GM23338 (cell line): ENCODE measurements at regions not wholly inside any gene's neighbourhood (a gene's known extent, or its start where the extent isn't known, plus 50 kb on each side); places are given as distances from the start of the nearest gene placed in this dataset.

Experiments
- ATAC-seq: fragments of 200-7000 bp; cut with Tn5 transposase; 3 replicates; pipeline ENCODE4 v1.9.1; 2020
- DNase-seq: peaks from one replicate; pipeline ENCODE4 v3.0.0-alpha.2; 2015; ENCODE audit warnings: low spot score
- H2AFZ ChIP-seq: fragments of 200-600 bp; sonication (generic); 2 replicates; pipeline ENCODE4 v1.8.0; 2016; ENCODE audit warnings: antibody characterized with exemption, mild to moderate bottlenecking, moderate library complexity
- H3F3A ChIP-seq: fragments of 200-600 bp; sonication (generic); replicated peaks from 2 replicates; pipeline ENCODE4 v1.8.0; 2017; ENCODE audit warnings: antibody characterized with exemption, mixed run types, low read depth
- H3K27ac ChIP-seq: fragments of 200-600 bp; sonication (generic); 2 replicates; pipeline ENCODE4 v1.6.1; 2016; ENCODE audit warnings: low read depth
- H3K27me3 ChIP-seq: fragments of 200-600 bp; sonication (generic); 2 replicates; pipeline ENCODE4 v1.8.0; 2016; ENCODE audit warnings: mild to moderate bottlenecking, mixed run types, moderate library complexity; ENCODE audit not compliant: insufficient read depth
- H3K36me3 ChIP-seq: fragments of 200-600 bp; sonication (generic); 2 replicates; pipeline ENCODE4 v1.8.0; 2016; ENCODE audit warnings: mild to moderate bottlenecking; ENCODE audit not compliant: insufficient read depth
- H3K4me1 ChIP-seq: fragments of 200-600 bp; sonication (generic); 2 replicates; pipeline ENCODE4 v1.8.0; 2016; ENCODE audit warnings: mild to moderate bottlenecking, moderate library complexity; ENCODE audit not compliant: insufficient read depth
- H3K4me2 ChIP-seq: fragments of 200-600 bp; sonication (generic); 2 replicates; pipeline ENCODE4 v1.7.1; 2017; ENCODE audit warnings: mixed run types
- H3K4me3 ChIP-seq: fragments of 200-600 bp; sonication (generic); 2 replicates; pipeline ENCODE4 v1.6.1; 2016; ENCODE audit warnings: mixed run types
- H3K79me2 ChIP-seq: fragments of 200-600 bp; sonication (generic); replicated peaks from 2 replicates; pipeline ENCODE4 v1.8.0; 2017; ENCODE audit warnings: mild to moderate bottlenecking; ENCODE audit not compliant: insufficient read depth
- H3K9me2 ChIP-seq: fragments of 200-600 bp; sonication (generic); 2 replicates; pipeline ENCODE4 v1.8.0; 2017; ENCODE audit not compliant: insufficient read depth
- H4K20me1 ChIP-seq: fragments of 200-600 bp; sonication (generic); replicated peaks from 2 replicates; pipeline ENCODE4 v1.8.0; 2017; ENCODE audit warnings: mild to moderate bottlenecking; ENCODE audit not compliant: insufficient read depth
- H3K27ac Mint-ChIP-seq: 2 replicates; pipeline ENCODE4 v1.8.0; 2020; ENCODE audit warnings: inconsistent platforms, mild to moderate bottlenecking, moderate library complexity, mixed read lengths
- H3K27me3 Mint-ChIP-seq: 3 replicates; pipeline ENCODE4 v1.8.0; 2022; ENCODE audit warnings: low read depth, mild to moderate bottlenecking, moderate library complexity, mixed read lengths, inconsistent platforms; ENCODE audit not compliant: insufficient read depth, poor library complexity
- H3K36me3 Mint-ChIP-seq: 3 replicates; pipeline ENCODE4 v1.8.0; 2021; ENCODE audit warnings: low read depth, mild to moderate bottlenecking, inconsistent platforms, moderate library complexity, mixed read lengths
- H3K4me1 Mint-ChIP-seq: 3 replicates; pipeline ENCODE4 v1.8.0; 2020; ENCODE audit warnings: mild to moderate bottlenecking, inconsistent platforms, mixed read lengths
- H3K4me3 Mint-ChIP-seq: 3 replicates; pipeline ENCODE4 v1.8.0; 2021; ENCODE audit warnings: moderate library complexity, mild to moderate bottlenecking, inconsistent platforms, mixed read lengths
- H3K9me3 Mint-ChIP-seq: 3 replicates; pipeline ENCODE4 v1.8.0; 2020; ENCODE audit warnings: moderate library complexity, mild to moderate bottlenecking, inconsistent platforms, mixed read lengths
- CREB1 ChIP-seq: fragments of 250-450 bp; sonication (Bioruptor Pico); IDR thresholded peaks from 2 replicates; pipeline ENCODE4 v1.5.0; 2020; ENCODE audit warnings: low read depth, mild to moderate bottlenecking, moderate library complexity
- CTCF ChIP-seq, 2 experiments: fragments of 200-600 bp in 1 of 2; sonication (generic) in 1 of 2; conservative IDR thresholded peaks; 2 replicates each; pipeline versions ENCODE4 v1.5.1 to v1.6.1; 2016 to 2017; ENCODE audit warnings: antibody characterized with exemption in 2 of 2, low read depth in 2 of 2, mild to moderate bottlenecking in 2 of 2, moderate library complexity in 1 of 2
- EZH2 ChIP-seq: fragments of 200-600 bp; sonication (generic); IDR thresholded peaks from one replicate; pipeline ENCODE4 v1.8.0; 2017; ENCODE audit warnings: antibody characterized with exemption, mild to moderate bottlenecking, low read depth; ENCODE audit not compliant: unreplicated experiment
- EZH2phosphoT487 ChIP-seq: fragments of 200-600 bp; sonication (generic); IDR thresholded peaks from one replicate; pipeline ENCODE4 v1.8.1; 2018; ENCODE audit warnings: antibody characterized with exemption; ENCODE audit not compliant: unreplicated experiment
- JUNB ChIP-seq: IDR thresholded peaks from one replicate; pipeline ENCODE4 v1.6.1; 2016; ENCODE audit warnings: antibody characterized with exemption; ENCODE audit not compliant: unreplicated experiment
- NANOG ChIP-seq: IDR thresholded peaks from 2 replicates; pipeline ENCODE4 v1.6.1; 2016; ENCODE audit warnings: antibody characterized with exemption, borderline replicate concordance
- POLR2AphosphoS5 ChIP-seq: IDR thresholded peaks from 2 replicates; pipeline ENCODE4 v1.6.1; 2016; ENCODE audit warnings: antibody characterized with exemption, low read depth
- STAT1 ChIP-seq: IDR thresholded peaks from one replicate; pipeline ENCODE4 v1.6.1; 2016; ENCODE audit warnings: antibody characterized with exemption; ENCODE audit not compliant: unreplicated experiment
- ZNF114 ChIP-seq: fragments of 250-450 bp; sonication (Bioruptor Pico); IDR thresholded peaks from 2 replicates; pipeline ENCODE4 v1.5.0; 2020; ENCODE audit warnings: mild to moderate bottlenecking, moderate library complexity
- ZNF331 ChIP-seq: fragments of 250-450 bp; sonication (Bioruptor Pico); IDR thresholded peaks from 2 replicates; pipeline ENCODE4 v1.5.0; 2020; ENCODE audit warnings: low read depth, mild to moderate bottlenecking, moderate library complexity
- TF ChIP-seq, protein P1 (sequence below): IDR thresholded peaks from one replicate; pipeline ENCODE4 v1.6.1; 2018; ENCODE audit warnings: antibody characterized with exemption; ENCODE audit not compliant: unreplicated experiment
- TF ChIP-seq, protein P2 (sequence below): fragments of 250-450 bp; sonication (Bioruptor Pico); IDR thresholded peaks from 2 replicates; pipeline ENCODE4 v1.5.0; 2020; ENCODE audit warnings: mild to moderate bottlenecking, moderate library complexity
- TF ChIP-seq, protein P3 (sequence below): IDR thresholded peaks from 2 replicates; pipeline ENCODE4 v1.6.1; 2016; ENCODE audit warnings: antibody characterized with exemption

GRCh38 chr6:147677647-147678046 lies 169.2 kb downstream of the SAMD5 start:
- Mint-ChIP-seq H3K27ac (no peak overlapping the region), H3K9me3 (no peaks in the 10 kb centered on the region), H3K4me1 (peaks cover 38% of the 10 kb centered on the region), H3K36me3 (no peaks in the 10 kb centered on the region), H3K27me3 (peaks cover 3% of the 10 kb centered on the region), H3K4me3 (no peak overlapping the region)
- no peaks in the 10 kb centered on the region for H3K27me3 ChIP-seq
- peaks cover 36% of the 10 kb centered on the region for H3K4me1 ChIP-seq
- no peaks in the 10 kb centered on the region for H3K9me2 ChIP-seq
- 0 out of 2 replicates have a peak overlapping the region, but pooled peaks have one; percentile 46 for H3K4me2 ChIP-seq
- no peak for DNase-seq
- no peak overlapping the region for H3K27ac ChIP-seq
- TF ChIP-seq EZH2phosphoT487, result no peak
- no peak for TF ChIP-seq EZH2
- no peak for TF ChIP-seq ZNF331 (CRISPR knock-in tag)
- no peak for TF ChIP-seq JUNB
- TF ChIP-seq ZNF114 (CRISPR knock-in tag), result no peak
- TF ChIP-seq CREB1 (CRISPR knock-in tag), result no peak
- TF ChIP-seq POLR2AphosphoS5, result no peak
- TF ChIP-seq NANOG, result no peak
- TF ChIP-seq, protein P1, sequence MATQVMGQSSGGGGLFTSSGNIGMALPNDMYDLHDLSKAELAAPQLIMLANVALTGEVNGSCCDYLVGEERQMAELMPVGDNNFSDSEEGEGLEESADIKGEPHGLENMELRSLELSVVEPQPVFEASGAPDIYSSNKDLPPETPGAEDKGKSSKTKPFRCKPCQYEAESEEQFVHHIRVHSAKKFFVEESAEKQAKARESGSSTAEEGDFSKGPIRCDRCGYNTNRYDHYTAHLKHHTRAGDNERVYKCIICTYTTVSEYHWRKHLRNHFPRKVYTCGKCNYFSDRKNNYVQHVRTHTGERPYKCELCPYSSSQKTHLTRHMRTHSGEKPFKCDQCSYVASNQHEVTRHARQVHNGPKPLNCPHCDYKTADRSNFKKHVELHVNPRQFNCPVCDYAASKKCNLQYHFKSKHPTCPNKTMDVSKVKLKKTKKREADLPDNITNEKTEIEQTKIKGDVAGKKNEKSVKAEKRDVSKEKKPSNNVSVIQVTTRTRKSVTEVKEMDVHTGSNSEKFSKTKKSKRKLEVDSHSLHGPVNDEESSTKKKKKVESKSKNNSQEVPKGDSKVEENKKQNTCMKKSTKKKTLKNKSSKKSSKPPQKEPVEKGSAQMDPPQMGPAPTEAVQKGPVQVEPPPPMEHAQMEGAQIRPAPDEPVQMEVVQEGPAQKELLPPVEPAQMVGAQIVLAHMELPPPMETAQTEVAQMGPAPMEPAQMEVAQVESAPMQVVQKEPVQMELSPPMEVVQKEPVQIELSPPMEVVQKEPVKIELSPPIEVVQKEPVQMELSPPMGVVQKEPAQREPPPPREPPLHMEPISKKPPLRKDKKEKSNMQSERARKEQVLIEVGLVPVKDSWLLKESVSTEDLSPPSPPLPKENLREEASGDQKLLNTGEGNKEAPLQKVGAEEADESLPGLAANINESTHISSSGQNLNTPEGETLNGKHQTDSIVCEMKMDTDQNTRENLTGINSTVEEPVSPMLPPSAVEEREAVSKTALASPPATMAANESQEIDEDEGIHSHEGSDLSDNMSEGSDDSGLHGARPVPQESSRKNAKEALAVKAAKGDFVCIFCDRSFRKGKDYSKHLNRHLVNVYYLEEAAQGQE, result no peak
- TF ChIP-seq STAT1, result no peak
- no peak for TF ChIP-seq CTCF (conservative IDR thresholded peaks at IDR 0.05; ENCODE audit: low read depth in 2 of 2)
- TF ChIP-seq, protein P2, sequence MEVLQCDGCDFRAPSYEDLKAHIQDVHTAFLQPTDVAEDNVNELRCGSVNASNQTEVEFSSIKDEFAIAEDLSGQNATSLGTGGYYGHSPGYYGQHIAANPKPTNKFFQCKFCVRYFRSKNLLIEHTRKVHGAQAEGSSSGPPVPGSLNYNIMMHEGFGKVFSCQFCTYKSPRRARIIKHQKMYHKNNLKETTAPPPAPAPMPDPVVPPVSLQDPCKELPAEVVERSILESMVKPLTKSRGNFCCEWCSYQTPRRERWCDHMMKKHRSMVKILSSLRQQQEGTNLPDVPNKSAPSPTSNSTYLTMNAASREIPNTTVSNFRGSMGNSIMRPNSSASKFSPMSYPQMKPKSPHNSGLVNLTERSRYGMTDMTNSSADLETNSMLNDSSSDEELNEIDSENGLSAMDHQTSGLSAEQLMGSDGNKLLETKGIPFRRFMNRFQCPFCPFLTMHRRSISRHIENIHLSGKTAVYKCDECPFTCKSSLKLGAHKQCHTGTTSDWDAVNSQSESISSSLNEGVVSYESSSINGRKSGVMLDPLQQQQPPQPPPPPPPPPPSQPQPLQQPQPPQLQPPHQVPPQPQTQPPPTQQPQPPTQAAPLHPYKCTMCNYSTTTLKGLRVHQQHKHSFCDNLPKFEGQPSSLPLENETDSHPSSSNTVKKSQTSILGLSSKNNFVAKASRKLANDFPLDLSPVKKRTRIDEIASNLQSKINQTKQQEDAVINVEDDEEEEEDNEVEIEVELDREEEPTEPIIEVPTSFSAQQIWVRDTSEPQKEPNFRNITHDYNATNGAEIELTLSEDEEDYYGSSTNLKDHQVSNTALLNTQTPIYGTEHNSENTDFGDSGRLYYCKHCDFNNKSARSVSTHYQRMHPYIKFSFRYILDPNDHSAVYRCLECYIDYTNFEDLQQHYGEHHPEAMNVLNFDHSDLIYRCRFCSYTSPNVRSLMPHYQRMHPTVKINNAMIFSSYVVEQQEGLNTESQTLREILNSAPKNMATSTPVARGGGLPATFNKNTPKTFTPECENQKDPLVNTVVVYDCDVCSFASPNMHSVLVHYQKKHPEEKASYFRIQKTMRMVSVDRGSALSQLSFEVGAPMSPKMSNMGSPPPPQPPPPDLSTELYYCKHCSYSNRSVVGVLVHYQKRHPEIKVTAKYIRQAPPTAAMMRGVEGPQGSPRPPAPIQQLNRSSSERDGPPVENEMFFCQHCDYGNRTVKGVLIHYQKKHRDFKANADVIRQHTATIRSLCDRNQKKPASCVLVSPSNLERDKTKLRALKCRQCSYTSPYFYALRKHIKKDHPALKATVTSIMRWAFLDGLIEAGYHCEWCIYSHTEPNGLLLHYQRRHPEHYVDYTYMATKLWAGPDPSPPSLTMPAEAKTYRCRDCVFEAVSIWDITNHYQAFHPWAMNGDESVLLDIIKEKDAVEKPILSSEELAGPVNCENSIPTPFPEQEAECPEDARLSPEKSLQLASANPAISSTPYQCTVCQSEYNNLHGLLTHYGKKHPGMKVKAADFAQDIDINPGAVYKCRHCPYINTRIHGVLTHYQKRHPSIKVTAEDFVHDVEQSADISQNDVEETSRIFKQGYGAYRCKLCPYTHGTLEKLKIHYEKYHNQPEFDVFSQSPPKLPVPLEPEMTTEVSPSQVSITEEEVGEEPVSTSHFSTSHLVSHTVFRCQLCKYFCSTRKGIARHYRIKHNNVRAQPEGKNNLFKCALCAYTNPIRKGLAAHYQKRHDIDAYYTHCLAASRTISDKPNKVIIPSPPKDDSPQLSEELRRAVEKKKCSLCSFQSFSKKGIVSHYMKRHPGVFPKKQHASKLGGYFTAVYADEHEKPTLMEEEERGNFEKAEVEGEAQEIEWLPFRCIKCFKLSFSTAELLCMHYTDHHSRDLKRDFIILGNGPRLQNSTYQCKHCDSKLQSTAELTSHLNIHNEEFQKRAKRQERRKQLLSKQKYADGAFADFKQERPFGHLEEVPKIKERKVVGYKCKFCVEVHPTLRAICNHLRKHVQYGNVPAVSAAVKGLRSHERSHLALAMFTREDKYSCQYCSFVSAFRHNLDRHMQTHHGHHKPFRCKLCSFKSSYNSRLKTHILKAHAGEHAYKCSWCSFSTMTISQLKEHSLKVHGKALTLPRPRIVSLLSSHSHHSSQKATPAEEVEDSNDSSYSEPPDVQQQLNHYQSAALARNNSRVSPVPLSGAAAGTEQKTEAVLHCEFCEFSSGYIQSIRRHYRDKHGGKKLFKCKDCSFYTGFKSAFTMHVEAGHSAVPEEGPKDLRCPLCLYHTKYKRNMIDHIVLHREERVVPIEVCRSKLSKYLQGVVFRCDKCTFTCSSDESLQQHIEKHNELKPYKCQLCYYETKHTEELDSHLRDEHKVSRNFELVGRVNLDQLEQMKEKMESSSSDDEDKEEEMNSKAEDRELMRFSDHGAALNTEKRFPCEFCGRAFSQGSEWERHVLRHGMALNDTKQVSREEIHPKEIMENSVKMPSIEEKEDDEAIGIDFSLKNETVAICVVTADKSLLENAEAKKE (CRISPR knock-in tag), result no peak
- TF ChIP-seq, protein P3, sequence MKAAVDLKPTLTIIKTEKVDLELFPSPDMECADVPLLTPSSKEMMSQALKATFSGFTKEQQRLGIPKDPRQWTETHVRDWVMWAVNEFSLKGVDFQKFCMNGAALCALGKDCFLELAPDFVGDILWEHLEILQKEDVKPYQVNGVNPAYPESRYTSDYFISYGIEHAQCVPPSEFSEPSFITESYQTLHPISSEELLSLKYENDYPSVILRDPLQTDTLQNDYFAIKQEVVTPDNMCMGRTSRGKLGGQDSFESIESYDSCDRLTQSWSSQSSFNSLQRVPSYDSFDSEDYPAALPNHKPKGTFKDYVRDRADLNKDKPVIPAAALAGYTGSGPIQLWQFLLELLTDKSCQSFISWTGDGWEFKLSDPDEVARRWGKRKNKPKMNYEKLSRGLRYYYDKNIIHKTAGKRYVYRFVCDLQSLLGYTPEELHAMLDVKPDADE, result no peak
- H2AFZ ChIP-seq, result no peak overlapping the region
- ATAC-seq, result no peak
- H3K36me3 ChIP-seq, result no peaks in the 10 kb centered on the region
- no peak overlapping the region for H3K4me3 ChIP-seq
- no peaks in the 10 kb centered on the region for H3F3A ChIP-seq
- no peaks in the 10 kb centered on the region for H4K20me1 ChIP-seq
- no peaks in the 10 kb centered on the region for H3K79me2 ChIP-seq
